ENCODE measurements at regions not wholly inside any gene's neighbourhood (a gene's known extent, or its start where the extent isn't known, plus 50 kb on each side); places are given as distances from the start of the nearest gene placed in this dataset.
"Not testable (repeated sequence)": the region's sequence is repeated elsewhere in the genome, so short reads cannot be mapped to it uniquely, and the experiment has no call there.

DNA sequence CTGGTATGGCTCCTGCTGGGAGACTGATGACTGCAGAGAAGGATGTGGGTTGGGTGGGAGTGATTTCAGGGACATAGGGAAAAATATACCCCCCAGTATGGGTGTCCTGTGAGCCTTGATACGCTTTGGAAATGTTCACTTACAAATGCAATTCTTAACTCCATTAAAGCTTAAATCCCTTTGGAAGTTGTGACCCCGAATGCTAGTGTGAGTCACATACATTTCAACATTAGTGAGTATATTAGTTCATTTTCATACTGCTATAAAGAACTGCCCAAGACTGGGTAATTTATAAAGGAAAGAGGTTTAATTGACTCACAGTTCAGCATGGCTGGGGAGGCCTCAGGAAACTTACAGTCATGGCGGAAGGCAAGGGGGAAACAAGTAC is 120.9 kb downstream of the LIPG start:
- TF ChIP-seq, protein P1, sequence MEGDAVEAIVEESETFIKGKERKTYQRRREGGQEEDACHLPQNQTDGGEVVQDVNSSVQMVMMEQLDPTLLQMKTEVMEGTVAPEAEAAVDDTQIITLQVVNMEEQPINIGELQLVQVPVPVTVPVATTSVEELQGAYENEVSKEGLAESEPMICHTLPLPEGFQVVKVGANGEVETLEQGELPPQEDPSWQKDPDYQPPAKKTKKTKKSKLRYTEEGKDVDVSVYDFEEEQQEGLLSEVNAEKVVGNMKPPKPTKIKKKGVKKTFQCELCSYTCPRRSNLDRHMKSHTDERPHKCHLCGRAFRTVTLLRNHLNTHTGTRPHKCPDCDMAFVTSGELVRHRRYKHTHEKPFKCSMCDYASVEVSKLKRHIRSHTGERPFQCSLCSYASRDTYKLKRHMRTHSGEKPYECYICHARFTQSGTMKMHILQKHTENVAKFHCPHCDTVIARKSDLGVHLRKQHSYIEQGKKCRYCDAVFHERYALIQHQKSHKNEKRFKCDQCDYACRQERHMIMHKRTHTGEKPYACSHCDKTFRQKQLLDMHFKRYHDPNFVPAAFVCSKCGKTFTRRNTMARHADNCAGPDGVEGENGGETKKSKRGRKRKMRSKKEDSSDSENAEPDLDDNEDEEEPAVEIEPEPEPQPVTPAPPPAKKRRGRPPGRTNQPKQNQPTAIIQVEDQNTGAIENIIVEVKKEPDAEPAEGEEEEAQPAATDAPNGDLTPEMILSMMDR (IDR thresholded peaks at IDR 0.05; ENCODE audit: low read depth, low read length): not testable (repeated sequence)
- not testable (repeated sequence) for TF ChIP-seq EZH2phosphoT487 (IDR thresholded peaks at IDR 0.05; ENCODE audit: low read depth)
